IPS-15b (cell line): ENCODE measurements at regions not wholly inside any gene's neighbourhood (a gene's known extent, or its start where the extent isn't known, plus 50 kb on each side); places are given as distances from the start of the nearest gene placed in this dataset.

ENCODE experiments used
- H3K27me3 ChIP-seq: one replicate; pipeline ENCODE4 v1.6.1; 2013; ENCODE audit warnings: low read length; ENCODE audit not compliant: control insufficient read depth, insufficient read depth
- H3K36me3 ChIP-seq: one replicate; pipeline ENCODE4 v1.6.1; 2013; ENCODE audit warnings: low read length; ENCODE audit not compliant: control insufficient read depth, insufficient read depth
- H3K4me1 ChIP-seq: one replicate; pipeline ENCODE4 v1.6.1; 2013; ENCODE audit warnings: mild to moderate bottlenecking, low read length; ENCODE audit not compliant: control insufficient read depth, insufficient read depth
- H3K4me3 ChIP-seq: one replicate; pipeline ENCODE4 v1.5.1; 2013; ENCODE audit warnings: low read depth, low read length
- H3K9ac ChIP-seq: one replicate; pipeline ENCODE4 v1.6.1; 2013; ENCODE audit warnings: low read depth, mild to moderate bottlenecking, low read length
- H3K9me3 ChIP-seq: one replicate; pipeline ENCODE4 v1.6.1; 2013; ENCODE audit warnings: mild to moderate bottlenecking, low read length; ENCODE audit not compliant: control insufficient read depth, insufficient read depth

- Histone ChIP-seq H3K36me3 (no peaks in the 10 kb centered on the region), H3K9me3 (no peaks in the 10 kb centered on the region), H3K4me1 (peaks cover 5% of the 10 kb centered on the region), H3K9ac (no peak overlapping the region), H3K4me3 (no peak overlapping the region), H3K27me3 (no peaks in the 10 kb centered on the region)
Measured at GRCh38 chr9:86716326-86716922, 230.9 kb downstream of the GAS1 start.

- no peak overlapping the region for H3K4me3 ChIP-seq
- H3K9ac ChIP-seq, result no peak overlapping the region
- H3K36me3 ChIP-seq, result no peaks in the 10 kb centered on the region
- no peaks in the 10 kb centered on the region for H3K9me3 ChIP-seq
- no peaks in the 10 kb centered on the region for H3K27me3 ChIP-seq
- no peaks in the 10 kb centered on the region for H3K4me1 ChIP-seq
Measured at GRCh38 chr9:86714999-86715398, 232.3 kb downstream of the GAS1 start.

DNA sequence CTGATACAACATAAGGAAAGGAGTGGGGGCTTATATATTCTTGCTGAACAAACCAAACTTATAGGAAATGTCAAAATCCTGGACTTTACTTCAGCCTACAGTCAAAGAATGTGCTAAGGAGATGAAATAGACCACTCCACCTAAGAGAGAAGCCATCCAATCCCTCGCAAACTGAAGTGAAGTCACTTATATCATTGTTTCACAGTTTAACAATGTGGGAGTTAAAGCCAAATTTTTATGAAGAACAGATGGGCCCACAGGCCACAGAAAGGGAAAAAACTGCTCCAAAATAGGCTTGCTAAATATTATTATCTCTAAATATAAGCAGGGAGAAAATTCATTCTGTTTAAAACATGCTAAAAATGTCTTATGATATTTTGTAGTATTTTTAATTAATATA lies 233.3 kb downstream of the GAS1 start:
- no peak overlapping the region for H3K9ac ChIP-seq
- no peaks in the 10 kb centered on the region for H3K36me3 ChIP-seq
- H3K9me3 ChIP-seq, result no peaks in the 10 kb centered on the region
- H3K27me3 ChIP-seq, result no peaks in the 10 kb centered on the region
- no peaks in the 10 kb centered on the region for H3K4me1 ChIP-seq
- no peak overlapping the region for H3K4me3 ChIP-seq

GRCh38 chr9:86713470-86713869 lies 233.8 kb downstream of the GAS1 start:
- H3K4me1 ChIP-seq, result no peaks in the 10 kb centered on the region
- H3K27me3 ChIP-seq, result no peaks in the 10 kb centered on the region
- no peak overlapping the region for H3K9ac ChIP-seq
- no peak overlapping the region for H3K4me3 ChIP-seq
- no peaks in the 10 kb centered on the region for H3K36me3 ChIP-seq
- no peaks in the 10 kb centered on the region for H3K9me3 ChIP-seq

- H3K36me3 ChIP-seq, result no peaks in the 10 kb centered on the region
- no peaks in the 10 kb centered on the region for H3K9me3 ChIP-seq
- no peak overlapping the region for H3K4me3 ChIP-seq
- no peaks in the 10 kb centered on the region for H3K27me3 ChIP-seq
- H3K9ac ChIP-seq, result no peak overlapping the region
- no peaks in the 10 kb centered on the region for H3K4me1 ChIP-seq
Measured at GRCh38 chr9:86708918-86709835, 238.1 kb downstream of the GAS1 start.

GRCh38 chr9:86707932-86708510 lies 239.3 kb downstream of the GAS1 start:
- no peaks in the 10 kb centered on the region for H3K9me3 ChIP-seq
- H3K4me3 ChIP-seq, result no peak overlapping the region
- H3K9ac ChIP-seq, result no peak overlapping the region
- no peaks in the 10 kb centered on the region for H3K4me1 ChIP-seq
- H3K36me3 ChIP-seq, result no peaks in the 10 kb centered on the region
- no peaks in the 10 kb centered on the region for H3K27me3 ChIP-seq

GRCh38 chr9:86706391-86706790 lies 240.9 kb downstream of the GAS1 start:
- Histone ChIP-seq H3K4me3 (no peak overlapping the region), H3K9me3 (no peaks in the 10 kb centered on the region), H3K36me3 (no peaks in the 10 kb centered on the region), H3K4me1 (no peaks in the 10 kb centered on the region), H3K9ac (no peak overlapping the region), H3K27me3 (no peaks in the 10 kb centered on the region)

DNA sequence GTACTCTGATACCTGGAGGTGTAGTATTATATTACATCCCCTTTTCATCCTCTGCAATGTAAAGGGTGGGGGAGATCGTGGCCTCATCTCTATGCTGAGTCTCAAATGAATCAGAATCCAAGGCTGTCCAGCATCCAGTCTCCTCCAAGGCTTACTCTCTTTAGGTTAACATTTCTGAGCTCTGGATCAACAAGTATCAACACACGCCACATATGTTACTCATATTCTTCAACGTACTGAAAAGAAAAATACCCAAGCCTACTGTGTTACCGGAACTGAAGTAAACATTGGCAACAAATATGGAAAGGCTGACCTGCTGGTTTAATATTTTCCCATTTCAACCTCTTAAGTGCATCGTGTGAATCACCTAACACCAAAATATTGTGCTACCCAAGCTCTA lies 241.8 kb downstream of the GAS1 start:
- Histone ChIP-seq H3K36me3 (no peaks in the 10 kb centered on the region), H3K4me1 (no peaks in the 10 kb centered on the region), H3K9ac (no peak overlapping the region), H3K4me3 (no peak overlapping the region), H3K27me3 (no peaks in the 10 kb centered on the region), H3K9me3 (no peaks in the 10 kb centered on the region)

DNA sequence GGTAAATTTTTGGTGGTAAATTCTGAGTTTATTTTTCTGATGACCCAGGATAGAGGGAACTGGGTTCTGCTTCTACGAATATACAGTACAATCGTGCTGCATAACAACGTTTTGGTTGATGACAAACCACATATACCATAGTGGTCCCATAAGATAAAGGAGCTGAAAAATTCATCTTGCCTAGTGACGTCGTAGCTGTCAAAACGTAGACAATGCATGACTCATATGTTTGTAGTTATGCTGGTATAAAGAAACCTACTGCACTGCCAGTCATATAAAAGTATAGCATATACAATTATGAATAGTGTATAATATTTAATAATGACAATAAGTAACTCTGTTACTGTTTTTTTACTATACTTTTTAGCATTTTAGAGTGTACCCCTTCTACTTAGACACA lies 244.0 kb downstream of the GAS1 start:
- no peaks in the 10 kb centered on the region for H3K4me1 ChIP-seq
- H3K4me3 ChIP-seq, result no peak overlapping the region
- no peak overlapping the region for H3K9ac ChIP-seq
- no peaks in the 10 kb centered on the region for H3K27me3 ChIP-seq
- H3K9me3 ChIP-seq, result no peaks in the 10 kb centered on the region
- H3K36me3 ChIP-seq, result no peaks in the 10 kb centered on the region

DNA sequence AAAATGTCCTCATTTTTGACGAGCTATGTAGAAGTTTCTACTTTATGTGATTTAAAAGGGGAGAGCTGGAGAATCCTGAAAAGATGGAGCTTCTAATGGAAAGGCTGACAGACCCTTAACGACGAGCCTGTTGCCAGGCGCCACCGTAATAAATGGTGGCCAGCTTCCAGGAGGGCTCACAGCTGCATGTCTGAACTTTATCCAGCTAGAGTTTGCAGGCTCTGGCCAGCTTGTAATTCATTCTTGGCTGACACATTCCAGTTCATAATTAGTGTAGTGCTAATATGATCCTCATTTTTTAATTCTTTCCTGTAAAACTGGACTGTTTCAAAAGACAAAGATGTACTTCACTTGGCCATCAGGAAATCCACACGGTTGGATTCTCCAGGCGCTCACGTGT lies 246.7 kb downstream of the GAS1 start:
- Histone ChIP-seq H3K9me3 (no peaks in the 10 kb centered on the region), H3K27me3 (no peaks in the 10 kb centered on the region), H3K4me1 (no peaks in the 10 kb centered on the region), H3K4me3 (no peak overlapping the region), H3K9ac (no peak overlapping the region), H3K36me3 (no peaks in the 10 kb centered on the region)

DNA sequence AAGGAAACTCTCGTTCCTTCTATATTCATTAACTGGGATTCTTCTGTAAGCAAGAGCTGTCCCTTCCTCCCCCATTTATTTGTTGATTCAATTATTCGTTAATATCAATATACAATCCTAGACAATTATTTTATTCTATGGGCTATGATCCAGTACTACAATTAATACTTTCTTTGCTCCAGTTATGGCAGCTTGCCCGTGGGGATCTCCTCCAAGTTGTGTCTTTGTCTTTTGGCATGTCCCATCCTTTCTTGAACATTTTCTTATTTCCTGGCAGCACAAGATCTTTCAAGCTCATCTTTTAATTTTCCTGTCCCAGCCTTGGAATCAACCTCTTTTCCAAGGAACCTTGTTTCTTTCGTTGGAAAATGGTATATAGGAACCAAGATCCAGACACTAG lies 249.3 kb downstream of the GAS1 start:
- Histone ChIP-seq H3K36me3 (no peaks in the 10 kb centered on the region), H3K9ac (no peak overlapping the region), H3K27me3 (no peaks in the 10 kb centered on the region), H3K9me3 (no peaks in the 10 kb centered on the region), H3K4me3 (no peak overlapping the region), H3K4me1 (no peaks in the 10 kb centered on the region)

- Histone ChIP-seq H3K4me1 (no peaks in the 10 kb centered on the region), H3K36me3 (no peaks in the 10 kb centered on the region), H3K27me3 (no peaks in the 10 kb centered on the region), H3K9ac (no peak overlapping the region), H3K9me3 (no peaks in the 10 kb centered on the region), H3K4me3 (no peak overlapping the region)
Measured at GRCh38 chr9:86697213-86697612, 250.1 kb downstream of the GAS1 start.
